ENCODE measurements at regions not wholly inside any gene's neighbourhood (a gene's known extent, or its start where the extent isn't known, plus 50 kb on each side); places are given as distances from the start of the nearest gene placed in this dataset.

DNA sequence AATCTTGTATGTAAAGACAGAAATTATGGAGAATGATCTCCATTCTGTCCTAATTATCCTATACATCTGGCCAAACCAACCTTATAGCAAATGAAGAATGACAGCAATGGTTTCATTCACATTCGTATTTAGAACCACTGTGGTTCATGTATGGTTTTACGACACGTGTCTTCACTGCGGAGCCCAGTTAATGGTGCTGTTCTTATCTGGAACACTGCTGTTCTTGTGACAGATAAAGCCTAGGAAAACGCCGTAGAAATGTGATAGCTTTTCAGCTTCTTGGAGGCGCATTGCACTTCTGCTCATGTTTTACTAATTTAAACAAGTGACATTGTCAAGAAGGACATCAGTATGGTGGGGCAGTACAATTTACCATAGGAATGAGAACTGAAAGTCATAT is 2266.4 kb upstream of the TENM3 start:
- DNase-seq = no peak

- DNase-seq = no peak
Measured at GRCh38 chr4:179977378-179977777, 2265.8 kb upstream of the TENM3 start.

DNA sequence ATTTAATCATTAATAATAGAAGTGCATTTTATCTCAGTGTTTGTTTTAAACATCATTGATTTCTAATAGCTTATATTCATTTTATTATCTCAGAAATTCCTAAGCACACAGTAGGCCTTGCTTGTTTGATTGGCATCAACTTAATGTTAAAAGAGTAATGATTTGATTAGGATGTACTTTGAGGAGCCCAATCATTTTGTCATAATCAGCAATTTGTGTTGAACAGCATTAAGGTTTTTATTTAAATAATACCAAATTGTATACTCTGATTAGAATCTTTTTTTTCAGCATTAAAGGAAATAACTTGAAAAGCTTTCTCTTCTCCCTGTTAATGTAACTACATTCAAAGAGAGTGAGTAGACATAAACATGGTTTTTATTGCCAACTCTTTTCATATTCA is 2262.0 kb upstream of the TENM3 start:
- DNase-seq = no peak

DNA sequence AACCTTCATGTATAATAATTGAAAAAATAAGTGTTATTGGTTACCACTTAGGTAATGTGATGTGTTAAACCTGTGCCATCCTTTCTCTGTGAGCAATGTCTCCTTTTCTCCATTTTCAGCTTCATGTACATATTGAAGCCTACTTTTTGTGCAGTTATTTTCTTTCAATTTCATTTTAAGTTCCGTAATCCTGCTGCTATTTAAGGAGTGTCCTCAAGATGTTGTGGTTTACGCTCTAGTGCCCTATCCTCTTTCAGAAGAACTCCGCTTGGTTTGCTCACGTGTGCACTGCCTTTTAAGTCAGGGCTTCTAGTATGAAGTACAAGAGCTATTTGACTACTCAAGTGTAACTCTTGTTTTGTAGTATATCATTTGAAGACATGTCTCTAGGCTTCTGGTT is 2253.2 kb upstream of the TENM3 start:
- DNase-seq = no peak

GRCh38 chr4:180009316-180009715 is 2233.9 kb upstream of the TENM3 start:
- no peak for DNase-seq

GRCh38 chr4:180028682-180029081 is 2214.5 kb upstream of the TENM3 start:
- no peak for DNase-seq

- DNase-seq = no peak
Measured at GRCh38 chr4:180031330-180031729, 2211.9 kb upstream of the TENM3 start.

DNA sequence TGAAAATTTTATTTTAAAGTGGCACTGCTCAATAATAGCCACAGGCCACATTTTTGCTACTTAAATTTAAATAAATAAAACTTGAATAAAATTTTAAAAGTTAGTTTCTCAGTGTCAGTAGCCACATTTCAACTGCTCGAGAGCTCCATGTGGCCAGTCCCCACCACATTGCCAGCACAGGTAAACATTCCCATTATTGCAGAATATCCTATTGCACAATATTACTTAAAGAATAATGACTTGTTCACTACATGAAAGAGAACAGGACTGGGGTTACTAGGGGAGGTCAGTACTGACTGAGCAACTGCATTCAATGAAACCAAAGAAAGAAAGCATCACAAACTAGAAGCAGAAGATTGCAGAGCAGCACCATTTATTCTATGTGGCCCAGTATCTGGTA is 2201.6 kb upstream of the TENM3 start:
- DNase-seq = no peak

DNA sequence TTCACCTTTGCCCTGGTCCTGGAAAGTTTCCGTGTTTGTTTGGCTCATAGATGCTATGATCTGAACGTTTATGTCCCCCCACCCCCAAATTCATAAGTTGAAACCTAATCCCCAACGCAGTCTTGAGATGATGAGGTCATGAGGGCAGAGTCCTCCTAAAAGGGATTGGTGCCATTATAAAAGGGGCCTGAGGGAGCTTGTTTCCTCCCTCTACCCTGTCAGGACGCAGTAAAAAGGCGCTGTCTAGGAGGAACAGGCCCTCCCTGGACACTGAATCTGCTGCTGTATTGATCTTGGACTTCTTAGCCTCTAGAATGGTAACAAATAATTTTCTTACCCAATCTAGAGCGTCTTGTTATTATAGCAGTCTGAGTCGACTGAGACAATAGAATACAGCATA is 2190.6 kb upstream of the TENM3 start:
- DNase-seq = no peak

DNA sequence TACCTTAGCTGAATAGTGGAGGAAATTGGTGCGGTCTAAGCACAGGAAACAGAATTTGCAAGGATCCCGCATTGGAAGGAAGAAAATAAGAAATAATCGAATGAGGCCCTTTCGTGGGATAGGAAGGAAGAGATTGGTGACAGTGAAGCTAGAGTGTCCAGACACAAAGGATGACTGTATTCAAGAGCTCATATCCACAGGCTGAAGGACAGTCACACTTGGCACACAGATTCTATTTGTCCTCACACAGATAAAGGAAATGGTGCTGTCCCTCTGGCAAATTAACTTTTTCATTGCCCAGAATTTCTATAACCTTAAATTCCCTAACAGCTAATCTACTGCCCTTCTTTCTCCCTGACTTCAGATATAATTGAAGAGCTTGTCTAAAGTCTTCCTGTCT is 2188.9 kb upstream of the TENM3 start:
- DNase-seq = no peak

- DNase-seq = peak; percentile 30
Measured at GRCh38 chr4:180057299-180057721, 2185.9 kb upstream of the TENM3 start.

DNA sequence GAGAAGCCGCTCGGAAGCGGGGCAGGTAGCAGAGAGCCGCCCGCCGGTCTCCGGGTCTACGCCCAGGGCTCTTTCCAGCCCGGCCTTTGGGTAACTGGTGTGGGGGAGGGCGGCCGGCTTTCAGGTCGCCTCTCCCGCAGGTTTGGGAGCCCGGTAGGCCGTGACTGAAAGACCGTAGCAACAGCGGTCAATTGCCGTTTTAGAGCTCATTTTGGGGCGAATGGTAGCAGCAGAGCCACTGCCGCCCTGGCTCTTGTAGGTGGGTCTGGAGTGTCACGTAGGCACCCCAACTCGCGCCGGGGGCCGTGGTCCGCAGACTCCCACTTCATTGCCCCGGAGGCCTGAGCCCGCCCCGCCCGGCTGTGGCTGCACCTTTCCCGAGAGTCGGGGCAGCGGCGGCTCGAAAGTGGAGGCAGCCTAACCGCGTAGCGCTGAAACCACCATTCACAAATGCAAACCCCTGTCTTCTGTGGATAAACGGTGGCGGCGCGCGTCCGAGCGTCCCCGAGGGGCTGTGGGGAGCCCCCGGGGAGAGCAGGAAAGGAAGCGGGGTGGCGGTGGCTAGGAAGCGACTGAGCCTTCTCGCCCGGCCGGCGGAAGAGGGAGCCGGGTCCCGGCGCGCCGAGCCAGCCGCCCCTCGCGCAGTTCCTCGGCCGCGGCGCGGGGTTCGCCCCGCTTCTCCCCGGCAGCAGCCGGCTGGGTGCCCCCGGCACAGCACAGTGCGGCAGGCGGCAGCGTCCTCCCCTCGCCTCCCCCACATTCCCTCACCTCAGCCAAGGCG is 2185.1 kb upstream of the TENM3 start:
- DNase-seq = peak; percentile 18

DNA sequence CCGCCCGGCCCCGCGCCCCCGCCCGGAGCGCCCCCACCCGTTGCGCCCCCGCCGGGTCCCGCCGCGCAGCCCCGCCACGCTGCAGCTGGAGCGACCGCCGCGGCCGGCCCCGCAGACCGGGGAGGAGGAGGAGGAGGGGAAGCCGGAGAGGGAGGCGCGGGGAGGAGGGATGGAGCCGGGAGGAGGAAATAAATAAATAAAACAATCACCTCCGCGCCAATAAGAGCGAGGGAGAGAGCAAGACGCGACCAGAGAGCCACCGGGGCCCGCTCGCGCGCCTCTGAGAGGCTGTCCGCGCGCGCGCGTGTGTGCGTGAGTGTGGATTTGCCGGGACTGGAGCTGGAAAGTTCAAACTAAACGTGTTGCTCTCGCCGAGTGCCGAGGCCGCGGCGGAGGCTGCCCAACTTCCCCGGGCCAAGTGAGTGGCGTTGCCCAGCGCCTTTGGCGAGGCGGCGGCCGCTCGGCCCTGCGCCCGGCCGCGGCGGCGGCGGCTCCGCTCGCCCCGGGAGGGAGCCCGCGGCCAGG is 2184.4 kb upstream of the TENM3 start:
- peak; percentile 52 for DNase-seq

- no peak for DNase-seq
Measured at GRCh38 chr4:180059216-180059881, 2183.9 kb upstream of the TENM3 start.

- DNase-seq = peak; percentile 37
Measured at GRCh38 chr4:180060159-180060889, 2182.9 kb upstream of the TENM3 start.

DNA sequence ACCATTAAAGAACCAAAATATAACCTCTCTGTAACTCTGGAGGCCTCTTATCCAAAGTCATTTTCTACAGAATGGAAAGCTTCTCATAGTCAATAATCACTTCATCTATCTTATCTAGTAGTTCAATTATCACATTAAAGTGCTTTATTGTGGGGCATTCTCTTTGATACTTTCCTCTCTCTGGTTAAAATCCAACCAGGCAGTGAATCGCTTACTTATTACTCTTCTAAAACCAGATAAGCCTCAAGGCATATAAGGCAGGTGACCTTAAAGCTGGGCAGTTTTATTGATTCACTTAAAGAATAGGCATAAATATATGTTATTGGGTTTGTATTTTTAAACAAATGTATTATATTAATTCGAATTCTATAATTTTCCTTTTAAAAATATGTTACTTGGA is 2162.1 kb upstream of the TENM3 start:
- no peak for DNase-seq

DNA sequence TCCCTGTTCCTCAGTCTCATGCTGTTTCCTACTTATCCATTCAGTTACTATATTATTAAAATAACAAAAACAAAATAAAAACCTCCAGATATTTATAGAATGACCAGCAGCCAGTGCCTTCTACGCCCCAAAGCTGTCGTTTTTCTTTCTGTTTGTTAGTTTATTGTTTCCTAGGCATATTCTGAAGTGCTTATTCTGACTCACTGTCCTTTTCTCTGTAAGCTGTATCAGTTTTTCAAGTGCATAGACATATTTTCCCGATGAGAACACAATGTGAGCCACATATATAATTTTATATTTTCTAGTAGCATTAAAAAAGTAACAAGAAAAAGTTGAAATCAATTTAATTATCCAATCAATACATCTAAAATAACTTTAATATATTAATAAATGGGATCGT is 2158.6 kb upstream of the TENM3 start:
- no peak for DNase-seq

DNA sequence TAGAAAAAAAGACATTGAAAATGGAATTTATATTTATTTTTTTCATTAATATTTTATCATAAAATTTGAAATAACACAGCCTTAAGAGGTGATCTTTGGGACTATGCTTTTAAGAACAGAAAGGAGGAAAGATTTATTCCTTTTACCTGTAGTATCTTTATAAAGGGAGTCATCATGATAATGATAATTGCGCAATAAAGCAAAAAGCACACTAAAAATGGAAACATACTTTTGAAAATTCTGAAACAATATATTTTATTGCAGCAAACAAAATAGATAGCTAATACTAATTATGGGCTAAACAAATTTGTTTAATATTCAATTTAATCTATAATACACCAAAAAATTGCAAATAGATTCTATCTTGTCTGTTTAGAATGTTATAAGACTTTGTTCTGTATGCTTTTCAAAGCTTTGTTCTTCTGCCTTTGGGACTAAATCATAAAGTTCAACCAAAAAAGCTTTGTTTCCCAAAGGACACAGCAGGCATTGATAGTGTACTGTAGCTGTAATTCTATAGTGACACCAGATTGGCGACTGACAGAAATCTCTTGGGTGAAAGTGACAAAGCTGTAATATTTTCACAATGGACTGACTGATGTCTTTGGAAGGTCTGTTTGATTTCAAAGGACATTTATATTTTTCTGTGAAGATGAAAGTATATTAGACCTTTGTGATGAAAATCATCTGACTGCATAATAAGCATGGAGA is 2156.6 kb upstream of the TENM3 start:
- no peak for DNase-seq

- DNase-seq = no peak
Measured at GRCh38 chr4:180098586-180098985, 2144.6 kb upstream of the TENM3 start.

DNA sequence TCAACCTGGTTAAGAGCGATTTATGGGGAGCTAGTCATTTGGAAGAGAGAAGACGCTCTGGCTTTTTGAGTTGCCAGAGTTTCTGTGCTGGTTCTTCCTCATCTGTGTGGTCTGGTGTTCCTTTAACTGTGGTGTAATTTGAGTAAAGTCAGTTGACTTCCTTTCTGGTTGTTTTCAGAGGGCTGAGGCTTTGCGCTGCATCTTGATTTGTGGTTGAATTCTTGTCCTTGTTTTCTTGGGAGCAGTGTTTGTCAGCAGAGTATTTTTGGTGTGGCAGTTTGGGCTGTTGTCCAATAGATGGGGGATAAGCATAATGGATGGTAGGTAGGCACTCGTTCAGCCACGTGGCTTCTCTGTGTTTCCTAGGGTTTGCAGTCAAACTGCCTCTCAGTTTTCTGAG is 2143.2 kb upstream of the TENM3 start:
- DNase-seq = no peak

- no peak for DNase-seq
Measured at GRCh38 chr4:180100433-180101344, 2142.5 kb upstream of the TENM3 start.
